ENCODE measurements at regions not wholly inside any gene's neighbourhood (a gene's known extent, or its start where the extent isn't known, plus 50 kb on each side); places are given as distances from the start of the nearest gene placed in this dataset.

- TF ChIP-seq CREB1 (IDR thresholded peaks at IDR 0.05; ENCODE audit: low read depth), result no peak
- no peak for TF ChIP-seq TAF1 (IDR thresholded peaks at IDR 0.05; ENCODE audit: low read depth)
- TF ChIP-seq CEBPB (IDR thresholded peaks at IDR 0.05), result no peak
- TF ChIP-seq RAD21 (IDR thresholded peaks at IDR 0.05; ENCODE audit: low read depth), result no peak
- TF ChIP-seq, protein P1, sequence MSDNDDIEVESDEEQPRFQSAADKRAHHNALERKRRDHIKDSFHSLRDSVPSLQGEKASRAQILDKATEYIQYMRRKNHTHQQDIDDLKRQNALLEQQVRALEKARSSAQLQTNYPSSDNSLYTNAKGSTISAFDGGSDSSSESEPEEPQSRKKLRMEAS (IDR thresholded peaks at IDR 0.05), result no peak
- TF ChIP-seq, protein P2, sequence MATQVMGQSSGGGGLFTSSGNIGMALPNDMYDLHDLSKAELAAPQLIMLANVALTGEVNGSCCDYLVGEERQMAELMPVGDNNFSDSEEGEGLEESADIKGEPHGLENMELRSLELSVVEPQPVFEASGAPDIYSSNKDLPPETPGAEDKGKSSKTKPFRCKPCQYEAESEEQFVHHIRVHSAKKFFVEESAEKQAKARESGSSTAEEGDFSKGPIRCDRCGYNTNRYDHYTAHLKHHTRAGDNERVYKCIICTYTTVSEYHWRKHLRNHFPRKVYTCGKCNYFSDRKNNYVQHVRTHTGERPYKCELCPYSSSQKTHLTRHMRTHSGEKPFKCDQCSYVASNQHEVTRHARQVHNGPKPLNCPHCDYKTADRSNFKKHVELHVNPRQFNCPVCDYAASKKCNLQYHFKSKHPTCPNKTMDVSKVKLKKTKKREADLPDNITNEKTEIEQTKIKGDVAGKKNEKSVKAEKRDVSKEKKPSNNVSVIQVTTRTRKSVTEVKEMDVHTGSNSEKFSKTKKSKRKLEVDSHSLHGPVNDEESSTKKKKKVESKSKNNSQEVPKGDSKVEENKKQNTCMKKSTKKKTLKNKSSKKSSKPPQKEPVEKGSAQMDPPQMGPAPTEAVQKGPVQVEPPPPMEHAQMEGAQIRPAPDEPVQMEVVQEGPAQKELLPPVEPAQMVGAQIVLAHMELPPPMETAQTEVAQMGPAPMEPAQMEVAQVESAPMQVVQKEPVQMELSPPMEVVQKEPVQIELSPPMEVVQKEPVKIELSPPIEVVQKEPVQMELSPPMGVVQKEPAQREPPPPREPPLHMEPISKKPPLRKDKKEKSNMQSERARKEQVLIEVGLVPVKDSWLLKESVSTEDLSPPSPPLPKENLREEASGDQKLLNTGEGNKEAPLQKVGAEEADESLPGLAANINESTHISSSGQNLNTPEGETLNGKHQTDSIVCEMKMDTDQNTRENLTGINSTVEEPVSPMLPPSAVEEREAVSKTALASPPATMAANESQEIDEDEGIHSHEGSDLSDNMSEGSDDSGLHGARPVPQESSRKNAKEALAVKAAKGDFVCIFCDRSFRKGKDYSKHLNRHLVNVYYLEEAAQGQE (IDR thresholded peaks at IDR 0.05; ENCODE audit: low read depth), result no peak
- no peak for TF ChIP-seq TEAD4 (IDR thresholded peaks at IDR 0.05)
- TF ChIP-seq YY1 (IDR thresholded peaks at IDR 0.05; ENCODE audit: low read depth), result no peak
- TF ChIP-seq EP300 (IDR thresholded peaks at IDR 0.05; ENCODE audit: borderline replicate concordance), result no peak
- no peak for TF ChIP-seq ZBTB7A (IDR thresholded peaks at IDR 0.05; ENCODE audit: low read depth)
- no peak for TF ChIP-seq NFIC (IDR thresholded peaks at IDR 0.05)
- no peak for TF ChIP-seq FOXM1 (IDR thresholded peaks at IDR 0.05; ENCODE audit: borderline replicate concordance, low read depth)
Observed at GRCh38 chr3:163657088-163657487, 1421.2 kb downstream of the SI start.

- TF ChIP-seq RAD21 (IDR thresholded peaks at IDR 0.05; ENCODE audit: low read depth) (no peak), TAF1 (IDR thresholded peaks at IDR 0.05; ENCODE audit: low read depth) (no peak), YY1 (IDR thresholded peaks at IDR 0.05; ENCODE audit: low read depth) (no peak), TEAD4 (IDR thresholded peaks at IDR 0.05) (no peak), NFIC (IDR thresholded peaks at IDR 0.05) (no peak), FOXM1 (IDR thresholded peaks at IDR 0.05; ENCODE audit: borderline replicate concordance, low read depth) (no peak)
Observed at GRCh38 chr3:163655021-163655420, 1423.3 kb downstream of the SI start.

DNA sequence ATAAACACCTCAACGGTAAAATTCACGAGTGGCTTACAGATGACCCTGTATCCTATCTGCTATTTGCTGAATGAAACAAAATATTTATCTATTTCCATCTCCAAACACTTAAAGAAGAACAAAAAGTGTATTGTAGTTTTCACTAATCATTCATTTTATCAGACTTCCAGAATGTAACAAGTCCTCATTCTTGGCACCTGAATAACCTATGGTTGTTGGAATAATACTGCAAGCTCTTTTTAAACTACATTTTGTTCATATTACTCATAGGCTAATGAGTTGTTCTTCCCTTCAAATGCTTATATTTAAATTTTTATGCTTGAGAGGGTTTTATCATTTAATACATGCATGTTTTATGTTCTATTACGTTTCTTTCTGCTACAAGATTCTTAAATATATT lies 1434.1 kb downstream of the SI start:
- TF ChIP-seq YY1 (IDR thresholded peaks at IDR 0.05; ENCODE audit: low read depth), result no peak
- no peak for TF ChIP-seq NFIC (IDR thresholded peaks at IDR 0.05)
- no peak for TF ChIP-seq EP300 (IDR thresholded peaks at IDR 0.05; ENCODE audit: borderline replicate concordance)
- no peak for TF ChIP-seq CEBPB (IDR thresholded peaks at IDR 0.05)
- TF ChIP-seq, protein P3, sequence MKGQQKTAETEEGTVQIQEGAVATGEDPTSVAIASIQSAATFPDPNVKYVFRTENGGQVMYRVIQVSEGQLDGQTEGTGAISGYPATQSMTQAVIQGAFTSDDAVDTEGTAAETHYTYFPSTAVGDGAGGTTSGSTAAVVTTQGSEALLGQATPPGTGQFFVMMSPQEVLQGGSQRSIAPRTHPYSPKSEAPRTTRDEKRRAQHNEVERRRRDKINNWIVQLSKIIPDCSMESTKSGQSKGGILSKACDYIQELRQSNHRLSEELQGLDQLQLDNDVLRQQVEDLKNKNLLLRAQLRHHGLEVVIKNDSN (IDR thresholded peaks at IDR 0.05), result no peak
- TF ChIP-seq TEAD4 (IDR thresholded peaks at IDR 0.05), result no peak
- no peak for TF ChIP-seq TCF12 (IDR thresholded peaks at IDR 0.05; ENCODE audit: low read depth)
- TF ChIP-seq RAD21 (IDR thresholded peaks at IDR 0.05; ENCODE audit: low read depth), result no peak
- no peak for TF ChIP-seq CREB1 (IDR thresholded peaks at IDR 0.05; ENCODE audit: low read depth)
- TF ChIP-seq, protein P1 (IDR thresholded peaks at IDR 0.05), result no peak
- TF ChIP-seq EGR1 (IDR thresholded peaks at IDR 0.05), result no peak
- TF ChIP-seq TAF1 (IDR thresholded peaks at IDR 0.05; ENCODE audit: low read depth), result no peak
- no peak for TF ChIP-seq FOXM1 (IDR thresholded peaks at IDR 0.05; ENCODE audit: borderline replicate concordance, low read depth)
- no peak for TF ChIP-seq ZBTB7A (IDR thresholded peaks at IDR 0.05; ENCODE audit: low read depth)
- TF ChIP-seq, protein P2 (IDR thresholded peaks at IDR 0.05; ENCODE audit: low read depth), result no peak

DNA sequence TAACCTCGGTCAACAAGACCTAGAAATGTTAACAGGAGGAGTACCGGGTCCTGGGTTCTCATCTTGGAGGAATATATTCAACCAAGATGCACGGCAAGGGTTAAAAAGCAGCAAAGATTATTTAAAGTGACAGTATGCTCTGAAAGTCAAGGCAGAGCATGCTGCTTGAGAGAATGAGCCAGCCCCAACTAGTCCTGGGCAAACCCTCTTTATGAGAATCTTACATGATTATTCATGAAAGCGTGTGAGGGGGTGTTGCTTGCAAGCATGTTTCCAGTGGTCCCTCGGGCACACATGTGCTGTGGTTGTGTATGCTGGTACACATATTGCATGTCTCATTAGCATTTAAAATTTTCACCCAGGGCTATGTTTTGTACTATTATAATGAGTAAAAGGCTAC lies 1445.6 kb downstream of the SI start:
- TF ChIP-seq TAF1 (IDR thresholded peaks at IDR 0.05; ENCODE audit: low read depth) (no peak), CREB1 (IDR thresholded peaks at IDR 0.05; ENCODE audit: low read depth) (no peak), ZBTB7A (IDR thresholded peaks at IDR 0.05; ENCODE audit: low read depth) (no peak), EP300 (IDR thresholded peaks at IDR 0.05; ENCODE audit: borderline replicate concordance) (no peak), EGR1 (IDR thresholded peaks at IDR 0.05) (no peak), YY1 (IDR thresholded peaks at IDR 0.05; ENCODE audit: low read depth) (no peak), TCF12 (IDR thresholded peaks at IDR 0.05; ENCODE audit: low read depth) (no peak), NFIC (IDR thresholded peaks at IDR 0.05) (no peak), RAD21 (IDR thresholded peaks at IDR 0.05; ENCODE audit: low read depth) (no peak)
- TF ChIP-seq, protein P1 (IDR thresholded peaks at IDR 0.05), result no peak

DNA sequence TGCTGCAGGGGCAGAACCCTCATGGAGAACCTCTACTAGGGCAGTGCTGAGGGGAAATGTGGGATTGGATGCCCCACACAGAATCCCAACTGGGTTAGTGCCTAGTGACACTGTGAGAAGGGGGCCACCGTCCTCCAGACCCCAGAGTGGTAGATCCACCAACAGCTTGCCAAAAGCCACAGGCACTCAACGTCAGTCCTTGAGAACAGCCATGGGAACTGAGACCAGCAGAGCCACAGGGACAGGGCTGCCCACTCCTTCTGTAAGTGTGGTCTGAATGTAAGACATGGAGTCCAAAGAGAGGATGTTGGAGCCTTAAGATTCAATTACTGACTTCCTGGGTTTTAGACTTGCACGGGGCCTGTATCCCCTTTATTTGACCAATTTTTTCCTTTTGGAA lies 1451.5 kb downstream of the SI start:
- TF ChIP-seq RAD21 (IDR thresholded peaks at IDR 0.05; ENCODE audit: low read depth) (no peak), EGR1 (IDR thresholded peaks at IDR 0.05) (no peak), FOXM1 (IDR thresholded peaks at IDR 0.05; ENCODE audit: borderline replicate concordance, low read depth) (no peak), TCF12 (IDR thresholded peaks at IDR 0.05; ENCODE audit: low read depth) (no peak), CEBPB (IDR thresholded peaks at IDR 0.05) (no peak), EP300 (IDR thresholded peaks at IDR 0.05; ENCODE audit: borderline replicate concordance) (no peak), NFIC (IDR thresholded peaks at IDR 0.05) (no peak), CREB1 (IDR thresholded peaks at IDR 0.05; ENCODE audit: low read depth) (no peak), ZBTB7A (IDR thresholded peaks at IDR 0.05; ENCODE audit: low read depth) (no peak), TEAD4 (IDR thresholded peaks at IDR 0.05) (no peak), TAF1 (IDR thresholded peaks at IDR 0.05; ENCODE audit: low read depth) (no peak), YY1 (IDR thresholded peaks at IDR 0.05; ENCODE audit: low read depth) (no peak)
- TF ChIP-seq, protein P1 (IDR thresholded peaks at IDR 0.05), result no peak
- TF ChIP-seq, protein P2 (IDR thresholded peaks at IDR 0.05; ENCODE audit: low read depth), result no peak
- TF ChIP-seq, protein P3 (IDR thresholded peaks at IDR 0.05), result no peak
